ENCODE measurements at regions not wholly inside any gene's neighbourhood (a gene's known extent, or its start where the extent isn't known, plus 50 kb on each side); places are given as distances from the start of the nearest gene placed in this dataset.
A peak's percentile ranks its signal among the peaks of the same experiment; 100 is the strongest.
"Not testable (repeated sequence)": the region's sequence is repeated elsewhere in the genome, so short reads cannot be mapped to it uniquely, and the experiment has no call there.

GRCh38 chr7:131726031-131726430 lies 169.6 kb upstream of the PODXL start:
- DNase-seq (ENCODE audit: low read depth) = no peak

GRCh38 chr7:131724776-131725345 lies 168.4 kb upstream of the PODXL start:
- DNase-seq (ENCODE audit: low read depth) = no peak

GRCh38 chr7:131723926-131724325 lies 167.5 kb upstream of the PODXL start:
- DNase-seq (ENCODE audit: low read depth) = no peak

DNA sequence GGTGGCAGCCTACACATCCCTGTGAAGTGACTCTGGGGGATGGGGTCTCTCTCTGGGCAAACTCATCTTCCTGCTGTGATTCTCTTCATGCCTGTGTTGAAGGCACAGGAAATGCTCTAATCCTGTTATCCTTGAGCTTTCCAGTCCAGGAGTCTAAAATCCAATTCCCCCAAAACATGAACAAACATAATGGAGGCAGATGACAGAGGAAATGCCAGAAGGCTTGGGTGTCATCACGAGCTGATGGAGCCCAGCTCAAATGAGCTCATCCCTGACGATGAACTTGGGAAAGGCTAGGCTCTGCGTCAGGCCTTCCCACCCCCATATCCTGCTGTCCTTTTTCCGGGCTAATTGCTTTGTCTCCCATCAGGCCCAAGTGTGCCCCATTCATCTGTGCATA lies 165.9 kb upstream of the PODXL start:
- DNase-seq (ENCODE audit: low read depth) = no peak

DNA sequence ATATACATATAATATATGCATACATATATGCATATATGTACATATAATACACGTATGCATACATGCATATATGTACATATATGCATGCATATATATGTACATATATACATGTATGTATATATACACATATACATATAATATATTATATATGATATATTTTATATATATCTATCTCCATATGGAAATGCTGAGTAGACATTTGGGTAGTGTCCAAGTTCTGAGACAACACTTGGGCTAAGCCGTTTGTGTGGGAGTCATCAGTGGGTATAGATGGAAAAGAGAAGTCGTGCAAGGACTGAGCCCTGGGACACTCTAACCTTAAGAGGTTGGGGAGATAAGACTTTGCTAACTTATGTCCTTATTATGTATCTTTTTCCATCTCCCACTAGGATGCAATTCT lies 165.2 kb upstream of the PODXL start:
- DNase-seq (ENCODE audit: low read depth) = no peak

GRCh38 chr7:131720703-131721102 lies 164.3 kb upstream of the PODXL start:
- DNase-seq (ENCODE audit: low read depth) = no peak

DNA sequence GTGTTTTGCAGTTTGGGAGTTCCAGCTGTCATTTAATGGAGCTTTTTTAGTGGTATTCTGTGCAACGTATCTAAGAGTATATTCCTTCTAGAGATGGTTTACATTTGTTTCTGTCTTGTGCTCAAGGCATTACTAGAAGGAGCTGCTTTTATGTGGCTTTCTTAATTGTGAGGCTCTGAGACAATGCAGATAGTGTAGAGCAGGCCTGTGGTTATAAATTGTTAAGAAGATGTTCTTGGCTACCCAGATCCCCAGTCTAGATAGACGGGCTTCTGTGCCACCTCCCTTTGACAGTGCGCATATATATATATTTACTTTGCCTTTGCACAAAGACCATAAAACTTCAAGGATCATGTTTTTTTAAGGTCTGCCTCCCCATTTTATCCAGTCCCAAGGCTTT lies 160.8 kb upstream of the PODXL start:
- DNase-seq (ENCODE audit: low read depth) = no peak

- no peak for DNase-seq (ENCODE audit: low read depth)
Measured at GRCh38 chr7:131699323-131699722, 142.9 kb upstream of the PODXL start.

DNA sequence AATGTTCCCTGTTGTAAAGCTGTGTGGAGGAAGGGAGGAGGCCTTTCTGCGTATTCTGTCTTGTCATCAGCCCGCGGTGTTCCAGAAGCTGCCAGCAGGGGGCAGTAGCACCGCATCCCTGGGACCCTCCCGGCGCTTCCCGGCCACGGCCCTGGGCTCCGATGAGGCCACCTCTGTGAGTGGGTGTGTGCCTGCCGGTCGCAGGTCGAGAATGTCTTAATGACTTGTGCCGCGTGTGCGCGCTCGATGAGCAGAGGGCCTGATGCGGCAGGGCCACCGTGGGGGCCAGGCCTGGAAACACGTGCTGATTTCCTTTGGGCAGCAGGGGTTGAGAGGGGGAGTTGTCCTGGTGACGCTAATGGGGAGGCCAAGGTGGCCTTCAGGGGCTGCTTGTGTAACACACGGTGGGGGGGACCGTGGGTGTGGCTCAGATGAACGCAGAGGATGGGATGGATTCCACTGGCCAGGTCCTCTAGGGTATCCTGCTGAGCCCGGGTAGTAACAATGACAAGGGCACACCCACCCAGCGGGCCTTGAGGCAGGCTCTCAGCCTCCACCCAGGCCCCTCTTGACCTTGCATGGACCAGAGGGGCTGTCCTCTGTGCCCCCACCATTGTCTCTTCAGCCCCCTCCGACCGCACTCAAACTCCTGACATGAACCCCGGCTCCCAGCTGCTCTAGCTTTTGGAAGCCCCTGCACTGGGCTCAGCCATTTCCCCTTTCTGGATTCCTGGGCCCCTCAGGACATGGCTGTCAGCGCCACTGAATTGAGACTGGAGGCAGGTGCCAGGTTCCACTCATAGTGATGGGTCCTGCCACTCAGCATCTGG lies 135.9 kb upstream of the PODXL start:
- DNase-seq (ENCODE audit: low read depth) = peak; percentile 60

GRCh38 chr7:131691454-131692130 lies 135.2 kb upstream of the PODXL start:
- DNase-seq (ENCODE audit: low read depth) = no peak

- no peak for DNase-seq (ENCODE audit: low read depth)
Measured at GRCh38 chr7:131690441-131690840, 134.0 kb upstream of the PODXL start.

GRCh38 chr7:131689662-131690234 lies 133.3 kb upstream of the PODXL start:
- DNase-seq (ENCODE audit: low read depth) = no peak

GRCh38 chr7:131688738-131689661 lies 132.6 kb upstream of the PODXL start:
- DNase-seq (ENCODE audit: low read depth) = peak; percentile 37

- no peak for DNase-seq (ENCODE audit: low read depth)
Measured at GRCh38 chr7:131687296-131687695, 130.9 kb upstream of the PODXL start.

DNA sequence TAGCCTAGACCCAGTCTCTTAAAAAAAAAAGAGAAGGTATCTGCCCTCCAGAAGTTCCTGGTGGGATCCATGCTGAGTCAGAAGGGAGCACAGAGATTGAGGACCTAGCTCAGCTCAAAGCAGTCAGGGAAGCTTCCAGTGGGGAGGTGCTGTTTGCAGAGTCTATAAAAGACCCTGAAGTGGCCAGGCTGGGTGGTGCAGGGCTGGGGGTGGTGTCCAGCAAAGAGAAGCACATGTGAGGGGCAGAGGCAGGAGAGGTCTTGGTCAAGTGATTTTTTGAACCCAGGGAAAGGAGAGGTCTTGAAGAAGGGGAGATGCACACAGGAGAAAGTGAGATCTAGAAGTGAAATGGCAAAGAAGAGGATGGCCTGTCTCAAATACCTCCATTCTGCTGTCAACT lies 130.4 kb upstream of the PODXL start:
- DNase-seq (ENCODE audit: low read depth) = no peak

GRCh38 chr7:131683536-131684125 lies 127.2 kb upstream of the PODXL start:
- no peak for DNase-seq (ENCODE audit: low read depth)

DNA sequence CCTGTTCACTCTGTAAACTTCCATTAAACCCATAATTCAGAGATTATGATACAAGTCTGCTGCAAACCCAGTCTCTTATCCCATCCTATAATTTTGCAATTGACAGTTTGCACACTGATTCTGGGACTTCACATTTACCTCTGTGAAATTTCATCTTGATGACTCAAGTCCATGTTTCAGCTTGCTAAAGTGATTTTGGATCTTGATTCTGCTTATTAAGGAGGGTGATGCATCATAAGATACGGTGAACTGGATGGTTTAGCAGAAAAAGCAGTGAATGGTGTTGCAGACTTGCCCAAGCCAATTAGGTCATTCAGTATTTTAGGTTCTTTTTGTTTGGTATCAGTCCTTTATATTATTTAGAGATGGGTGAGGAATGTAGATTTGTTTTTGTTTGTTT lies 125.5 kb upstream of the PODXL start:
- DNase-seq (ENCODE audit: low read depth) = no peak

DNA sequence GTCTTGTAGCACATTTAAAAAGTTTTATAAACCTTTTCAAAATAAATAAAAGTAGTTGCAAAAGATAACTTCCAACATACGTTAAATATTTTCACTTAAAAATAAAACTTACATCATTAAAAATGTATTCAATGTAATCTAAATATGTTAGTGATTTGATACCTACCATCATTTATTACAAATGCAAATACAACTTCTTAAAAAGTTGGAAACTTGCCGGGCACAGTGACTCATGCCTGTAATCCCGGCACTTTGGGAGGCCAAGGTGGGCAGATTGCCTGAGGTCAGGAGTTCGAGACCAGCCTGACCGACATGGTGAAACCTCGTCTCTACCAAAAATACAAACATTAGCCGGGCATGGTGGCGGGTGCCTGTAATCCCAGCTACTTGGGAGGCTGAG lies 122.6 kb upstream of the PODXL start:
- not testable (repeated sequence) for DNase-seq (ENCODE audit: low read depth)

DNA sequence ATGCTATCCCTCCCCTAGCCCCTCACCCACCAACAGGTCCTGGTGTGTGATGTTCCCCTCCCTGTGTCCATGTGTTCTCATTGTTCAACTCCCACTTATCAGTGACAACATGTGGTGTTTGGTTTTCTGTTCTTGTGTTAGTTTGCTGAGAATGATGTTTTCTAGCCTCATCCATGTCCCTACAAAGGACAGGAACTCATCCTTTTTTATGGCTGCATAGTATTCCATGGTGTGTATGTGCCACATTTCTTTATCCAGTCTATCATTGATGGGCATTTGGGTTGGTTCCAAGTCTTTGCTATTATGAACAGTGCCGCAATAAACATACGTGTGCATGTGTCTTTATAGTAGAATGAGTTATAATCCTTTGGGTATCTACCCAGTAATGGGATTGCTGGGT lies 120.4 kb upstream of the PODXL start:
- not testable (repeated sequence) for DNase-seq (ENCODE audit: low read depth)

GRCh38 chr7:131674131-131674530 lies 117.7 kb upstream of the PODXL start:
- no peak for DNase-seq (ENCODE audit: low read depth)

GRCh38 chr7:131673576-131673975 lies 117.1 kb upstream of the PODXL start:
- DNase-seq (ENCODE audit: low read depth) = no peak

All from activated T-cell treated with anti-CD3 and anti-CD28 coated beads for 48 hours (primary cell).